ENCODE measurements at regions not wholly inside any gene's neighbourhood (a gene's known extent, or its start where the extent isn't known, plus 50 kb on each side); places are given as distances from the start of the nearest gene placed in this dataset.

GRCh38 chr7:93778384-93778783 is 112.2 kb downstream of the TFPI2 start:
- Mint-ChIP-seq H3K36me3 (ENCODE audit: low read depth) (no peaks in the 10 kb centered on the region), H3K27me3 (no peaks in the 10 kb centered on the region), H3K27ac (no peak overlapping the region), H3K4me1 (ENCODE audit: low read depth) (no peaks in the 10 kb centered on the region), H3K9me3 (no peaks in the 10 kb centered on the region), H3K4me3 (no peak overlapping the region)
- ChIA-PET POLR2A (no interaction called here), CTCF (no interaction called here)
- no peak for TF ChIP-seq CTCF (IDR thresholded peaks at IDR 0.05)
- ATAC-seq (no peak), DNase-seq (no peak)
- intact Hi-C loops (cut with micrococcal nuclease): no loop called here

GRCh38 chr7:93773446-93773845 is 117.1 kb downstream of the TFPI2 start:
- Mint-ChIP-seq H3K27me3 (no peaks in the 10 kb centered on the region), H3K4me3 (no peak overlapping the region), H3K27ac (no peak overlapping the region), H3K9me3 (no peaks in the 10 kb centered on the region), H3K36me3 (ENCODE audit: low read depth) (no peaks in the 10 kb centered on the region), H3K4me1 (ENCODE audit: low read depth) (no peaks in the 10 kb centered on the region)
- ChIA-PET CTCF (no interaction called here), POLR2A (no interaction called here)
- ATAC-seq (no peak), DNase-seq (no peak)
- no peak for TF ChIP-seq CTCF (IDR thresholded peaks at IDR 0.05)
- intact Hi-C loops (cut with micrococcal nuclease): no loop called here

GRCh38 chr7:93765475-93765874 is 125.1 kb downstream of the TFPI2 start:
- intact Hi-C loops (cut with micrococcal nuclease): no loop called here
- Mint-ChIP-seq H3K27me3 (no peaks in the 10 kb centered on the region), H3K9me3 (peaks cover 1% of the 10 kb centered on the region), H3K4me1 (ENCODE audit: low read depth) (no peaks in the 10 kb centered on the region), H3K27ac (no peak overlapping the region), H3K4me3 (no peak overlapping the region), H3K36me3 (ENCODE audit: low read depth) (no peaks in the 10 kb centered on the region)
- CTCF ChIA-PET: no interaction called here
- POLR2A ChIA-PET: no interaction called here
- no peak for TF ChIP-seq CTCF (IDR thresholded peaks at IDR 0.05)
- DNase-seq: no peak
- ATAC-seq: no peak

- intact Hi-C loops (cut with micrococcal nuclease): no loop called here
- H3K4me3 Mint-ChIP-seq: no peak overlapping the region
- peaks cover 1% of the 10 kb centered on the region for H3K9me3 Mint-ChIP-seq
- H3K4me1 Mint-ChIP-seq (ENCODE audit: low read depth): no peaks in the 10 kb centered on the region
- TF ChIP-seq CTCF (IDR thresholded peaks at IDR 0.05): no peak
- H3K27me3 Mint-ChIP-seq: no peaks in the 10 kb centered on the region
- no peak overlapping the region for H3K27ac Mint-ChIP-seq
- ATAC-seq (no peak), DNase-seq (no peak)
- POLR2A ChIA-PET: no interaction called here
- CTCF ChIA-PET: no interaction called here
- H3K36me3 Mint-ChIP-seq (ENCODE audit: low read depth): no peaks in the 10 kb centered on the region
These were observed 131.9 kb downstream of the TFPI2 start for GRCh38 chr7:93758631-93759030.

- ChIA-PET POLR2A (no interaction called here), CTCF (no interaction called here)
- no peak for ATAC-seq
- Mint-ChIP-seq H3K27ac (no peak overlapping the region), H3K27me3 (no peaks in the 10 kb centered on the region), H3K36me3 (ENCODE audit: low read depth) (no peaks in the 10 kb centered on the region), H3K4me3 (no peak overlapping the region), H3K4me1 (ENCODE audit: low read depth) (no peaks in the 10 kb centered on the region), H3K9me3 (peaks cover 1% of the 10 kb centered on the region)
- intact Hi-C loops (cut with micrococcal nuclease): no loop called here
- TF ChIP-seq CTCF (IDR thresholded peaks at IDR 0.05): no peak
- no peak for DNase-seq
These were observed 133.1 kb downstream of the TFPI2 start for GRCh38 chr7:93757426-93757825.
